ENCODE measurements at regions not wholly inside any gene's neighbourhood (a gene's known extent, or its start where the extent isn't known, plus 50 kb on each side); places are given as distances from the start of the nearest gene placed in this dataset.

DNA sequence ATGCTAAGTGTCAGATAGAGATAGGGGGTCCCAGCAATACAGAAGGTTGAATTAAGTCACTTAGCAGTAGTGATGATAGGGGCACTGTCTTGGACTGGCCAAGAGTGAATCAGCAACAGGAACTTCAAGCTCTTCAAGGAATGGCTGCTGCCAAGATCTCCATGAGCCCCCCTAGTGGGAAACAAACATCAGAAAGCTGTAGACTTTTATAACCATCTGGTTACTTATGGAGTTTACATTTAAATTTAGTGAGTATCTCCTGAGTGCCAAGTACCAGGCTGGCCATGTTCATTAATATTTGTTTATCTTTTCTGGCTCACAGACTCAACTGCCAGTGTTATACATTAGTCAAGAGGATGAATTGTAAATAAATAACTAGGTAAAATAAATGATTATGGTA, 327.3 kb downstream of the TTLL7 start:
- TF ChIP-seq FOXP2 (optimal IDR thresholded peaks at IDR 0.05; ENCODE audit: control extremely low read depth, extremely low read length, insufficient read depth) = no peak
- TF ChIP-seq EZH2 (IDR thresholded peaks at IDR 0.05) = no peak
- no peak for TF ChIP-seq POLR2AphosphoS5 (IDR thresholded peaks at IDR 0.05; ENCODE audit: borderline replicate concordance, low read depth, low read length)
- Histone ChIP-seq H3K4me3 (no peak overlapping the region), H3K27ac (no peak overlapping the region), H3K9me3 (ENCODE audit: low read depth, low read length) (no peaks in the 10 kb centered on the region), H3K9ac (ENCODE audit: insufficient read length) (no peak overlapping the region), H3K36me3 (ENCODE audit: insufficient read depth, low read length) (no peaks in the 10 kb centered on the region)
- DNase-seq (ENCODE audit: low read depth, low spot score) = no peak

GRCh38 chr1:83670909-83671565, 327.9 kb downstream of the TTLL7 start:
- TF ChIP-seq FOXP2 (optimal IDR thresholded peaks at IDR 0.05; ENCODE audit: control extremely low read depth, extremely low read length, insufficient read depth) (no peak), POLR2AphosphoS5 (IDR thresholded peaks at IDR 0.05; ENCODE audit: borderline replicate concordance, low read depth, low read length) (no peak), EZH2 (IDR thresholded peaks at IDR 0.05) (no peak)
- no peak overlapping the region for H3K4me3 ChIP-seq
- H3K9me3 ChIP-seq (ENCODE audit: low read depth, low read length) = no peaks in the 10 kb centered on the region
- H3K36me3 ChIP-seq (ENCODE audit: insufficient read depth, low read length) = no peaks in the 10 kb centered on the region
- H3K9ac ChIP-seq (ENCODE audit: insufficient read length) = no peak overlapping the region
- no peak overlapping the region for H3K27ac ChIP-seq
- DNase-seq (ENCODE audit: low read depth, low spot score) = no peak

DNA sequence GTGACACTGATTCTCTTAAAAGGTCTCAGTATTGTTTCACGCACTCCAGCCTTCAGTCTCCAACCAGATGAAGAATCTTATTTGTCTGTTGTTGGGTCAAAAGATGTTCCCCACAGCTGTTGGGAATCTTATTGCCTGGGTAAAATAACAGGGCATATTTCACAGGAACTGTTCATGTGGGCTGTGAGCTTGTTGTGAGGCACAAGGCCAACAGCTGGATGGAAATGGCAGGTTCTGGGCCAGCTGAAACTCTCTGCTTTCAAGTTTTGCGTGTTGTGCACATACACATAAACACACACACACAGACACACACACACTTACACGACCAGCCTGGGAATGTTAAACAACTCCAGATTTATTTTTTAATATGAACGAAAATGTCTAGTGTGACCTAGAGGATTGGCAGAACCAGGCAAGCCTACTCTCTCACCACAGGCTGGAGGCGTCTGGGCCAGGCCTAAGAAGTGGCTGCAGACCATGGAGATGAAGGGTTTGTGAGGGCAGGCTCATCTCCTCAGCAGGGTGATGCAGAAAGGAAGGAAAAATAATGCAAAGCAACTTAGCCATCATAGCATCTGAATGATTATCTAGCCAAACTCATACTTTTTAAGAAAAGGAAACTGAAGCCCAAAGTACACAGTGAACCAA, 357.0 kb downstream of the TTLL7 start:
- DNase-seq (ENCODE audit: low read depth, low spot score) = no peak
- Histone ChIP-seq H3K4me3 (no peak overlapping the region), H3K27ac (no peak overlapping the region), H3K9ac (ENCODE audit: insufficient read length) (no peak overlapping the region), H3K9me3 (ENCODE audit: low read depth, low read length) (no peaks in the 10 kb centered on the region), H3K36me3 (ENCODE audit: insufficient read depth, low read length) (no peaks in the 10 kb centered on the region)
- TF ChIP-seq POLR2AphosphoS5 (IDR thresholded peaks at IDR 0.05; ENCODE audit: borderline replicate concordance, low read depth, low read length) = no peak
- TF ChIP-seq EZH2 (IDR thresholded peaks at IDR 0.05) = no peak
- TF ChIP-seq FOXP2 (optimal IDR thresholded peaks at IDR 0.05; ENCODE audit: control extremely low read depth, extremely low read length, insufficient read depth) = no peak

DNA sequence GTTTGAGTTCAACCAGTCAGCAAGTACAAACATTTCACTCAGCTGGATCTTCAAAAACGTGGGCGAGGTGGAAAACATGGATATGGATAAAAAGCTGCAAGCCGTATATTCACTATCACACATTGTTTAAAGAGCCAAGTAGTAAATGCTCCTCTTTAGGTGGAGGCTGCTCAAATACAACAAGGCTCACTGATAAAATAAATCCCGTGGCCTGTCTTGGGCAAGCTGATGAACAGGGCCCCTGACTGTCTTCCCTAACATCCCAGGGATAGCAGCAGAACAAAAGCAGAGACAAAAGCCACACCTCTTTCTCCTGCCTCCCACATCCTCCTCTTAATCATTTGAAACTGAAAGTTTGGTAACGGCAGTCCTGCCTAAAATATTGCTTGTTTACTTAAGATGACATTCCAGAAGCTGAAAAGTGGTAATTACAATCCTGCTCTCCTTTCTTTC, 357.7 kb downstream of the TTLL7 start:
- no peak for DNase-seq (ENCODE audit: low read depth, low spot score)

GRCh38 chr1:83639785-83640184, 359.1 kb downstream of the TTLL7 start:
- H3K27ac ChIP-seq = peak overlapping the region; percentile 7; the same call in 1 of the 2 replicates
- H3K9me3 ChIP-seq (ENCODE audit: low read depth, low read length) = no peaks in the 10 kb centered on the region
- DNase-seq (ENCODE audit: low read depth, low spot score) = no peak
- no peak overlapping the region for H3K9ac ChIP-seq (ENCODE audit: insufficient read length)
- H3K4me3 ChIP-seq = no peak overlapping the region
- H3K36me3 ChIP-seq (ENCODE audit: insufficient read depth, low read length) = no peaks in the 10 kb centered on the region
- TF ChIP-seq EZH2 (IDR thresholded peaks at IDR 0.05) (no peak), POLR2AphosphoS5 (IDR thresholded peaks at IDR 0.05; ENCODE audit: borderline replicate concordance, low read depth, low read length) (no peak), FOXP2 (optimal IDR thresholded peaks at IDR 0.05; ENCODE audit: control extremely low read depth, extremely low read length, insufficient read depth) (no peak)

More for the DNA sequence above, 357.7 kb downstream of the TTLL7 start:
- Histone ChIP-seq H3K9me3 (ENCODE audit: low read depth, low read length) (no peaks in the 10 kb centered on the region), H3K9ac (ENCODE audit: insufficient read length) (no peak overlapping the region), H3K27ac (no peak overlapping the region), H3K4me3 (no peak overlapping the region), H3K36me3 (ENCODE audit: insufficient read depth, low read length) (no peaks in the 10 kb centered on the region)
- TF ChIP-seq FOXP2 (optimal IDR thresholded peaks at IDR 0.05; ENCODE audit: control extremely low read depth, extremely low read length, insufficient read depth) (no peak), EZH2 (IDR thresholded peaks at IDR 0.05) (no peak), POLR2AphosphoS5 (IDR thresholded peaks at IDR 0.05; ENCODE audit: borderline replicate concordance, low read depth, low read length) (no peak)

- no peaks in the 10 kb centered on the region for H3K36me3 ChIP-seq (ENCODE audit: insufficient read depth, low read length)
- H3K9ac ChIP-seq (ENCODE audit: insufficient read length) = no peak overlapping the region
- no peak for TF ChIP-seq EZH2 (IDR thresholded peaks at IDR 0.05)
- TF ChIP-seq FOXP2 (optimal IDR thresholded peaks at IDR 0.05; ENCODE audit: control extremely low read depth, extremely low read length, insufficient read depth) = no peak
- TF ChIP-seq POLR2AphosphoS5 (IDR thresholded peaks at IDR 0.05; ENCODE audit: borderline replicate concordance, low read depth, low read length) = no peak
- no peak for DNase-seq (ENCODE audit: low read depth, low spot score)
- H3K27ac ChIP-seq = no peak overlapping the region
- H3K9me3 ChIP-seq (ENCODE audit: low read depth, low read length) = no peaks in the 10 kb centered on the region
- H3K4me3 ChIP-seq = no peak overlapping the region
Measured at GRCh38 chr1:83637586-83637985, 361.3 kb downstream of the TTLL7 start.

DNA sequence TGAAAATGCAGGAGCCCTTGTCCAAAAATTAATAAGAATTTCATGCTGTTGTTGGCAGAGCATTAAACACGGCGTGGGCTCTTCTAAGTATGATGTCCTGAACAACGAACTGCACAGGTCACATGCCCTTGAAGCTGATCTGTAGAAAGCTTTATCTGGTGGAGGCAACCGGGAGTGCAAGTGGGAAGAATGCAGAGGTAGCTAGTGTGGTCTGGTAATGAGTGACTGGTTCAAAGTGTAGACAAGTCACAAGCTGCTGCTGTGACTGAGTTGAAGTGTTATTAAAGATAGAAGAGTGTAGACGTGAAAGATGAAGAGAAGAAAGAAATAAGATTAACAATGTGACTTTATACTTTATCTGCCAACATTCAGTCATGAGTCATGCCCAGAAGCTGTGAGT, 361.9 kb downstream of the TTLL7 start:
- no peak overlapping the region for H3K9ac ChIP-seq (ENCODE audit: insufficient read length)
- no peak for DNase-seq (ENCODE audit: low read depth, low spot score)
- no peaks in the 10 kb centered on the region for H3K36me3 ChIP-seq (ENCODE audit: insufficient read depth, low read length)
- no peaks in the 10 kb centered on the region for H3K9me3 ChIP-seq (ENCODE audit: low read depth, low read length)
- TF ChIP-seq FOXP2 (optimal IDR thresholded peaks at IDR 0.05; ENCODE audit: control extremely low read depth, extremely low read length, insufficient read depth) (no peak), EZH2 (IDR thresholded peaks at IDR 0.05) (no peak), POLR2AphosphoS5 (IDR thresholded peaks at IDR 0.05; ENCODE audit: borderline replicate concordance, low read depth, low read length) (no peak)
- no peak overlapping the region for H3K4me3 ChIP-seq
- H3K27ac ChIP-seq = no peak overlapping the region

DNA sequence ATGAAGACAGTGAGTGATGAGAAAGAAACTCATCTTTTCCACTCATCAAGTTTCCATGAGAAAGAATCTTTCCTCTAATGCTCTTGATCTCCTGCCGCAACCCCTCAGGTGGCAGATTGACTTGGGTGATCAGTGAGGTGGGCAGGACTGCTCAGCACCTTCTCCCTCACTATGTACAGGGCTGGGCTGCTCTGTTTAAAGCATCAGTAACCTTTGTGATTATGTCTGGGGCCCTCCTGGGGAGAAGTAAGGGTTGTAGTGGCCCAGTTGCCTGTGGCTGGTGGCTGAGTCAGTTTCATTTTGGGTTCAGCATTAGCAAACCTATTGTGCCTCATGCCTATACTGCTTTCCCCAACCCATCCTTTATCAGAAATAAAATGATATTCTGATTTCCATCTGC, 366.0 kb downstream of the TTLL7 start:
- no peaks in the 10 kb centered on the region for H3K36me3 ChIP-seq (ENCODE audit: insufficient read depth, low read length)
- no peaks in the 10 kb centered on the region for H3K9me3 ChIP-seq (ENCODE audit: low read depth, low read length)
- DNase-seq (ENCODE audit: low read depth, low spot score) = no peak
- no peak overlapping the region for H3K27ac ChIP-seq
- H3K9ac ChIP-seq (ENCODE audit: insufficient read length) = no peak overlapping the region
- TF ChIP-seq FOXP2 (optimal IDR thresholded peaks at IDR 0.05; ENCODE audit: control extremely low read depth, extremely low read length, insufficient read depth) (no peak), EZH2 (IDR thresholded peaks at IDR 0.05) (no peak), POLR2AphosphoS5 (IDR thresholded peaks at IDR 0.05; ENCODE audit: borderline replicate concordance, low read depth, low read length) (no peak)
- no peak overlapping the region for H3K4me3 ChIP-seq

Data from SK-N-MC (cell line).